GM23338 (cell line): ENCODE measurements at regions not wholly inside any gene's neighbourhood (a gene's known extent, or its start where the extent isn't known, plus 50 kb on each side); places are given as distances from the start of the nearest gene placed in this dataset.

Source experiments
- ATAC-seq: fragments of 200-7000 bp; cut with Tn5 transposase; 3 replicates; pipeline ENCODE4 v1.9.1; 2020
- DNase-seq: peaks from one replicate; pipeline ENCODE4 v3.0.0-alpha.2; 2015; ENCODE audit warnings: low spot score
- H2AFZ ChIP-seq: fragments of 200-600 bp; sonication (generic); 2 replicates; pipeline ENCODE4 v1.8.0; 2016; ENCODE audit warnings: antibody characterized with exemption, mild to moderate bottlenecking, moderate library complexity
- H3F3A ChIP-seq: fragments of 200-600 bp; sonication (generic); replicated peaks from 2 replicates; pipeline ENCODE4 v1.8.0; 2017; ENCODE audit warnings: antibody characterized with exemption, mixed run types, low read depth
- H3K27ac ChIP-seq: fragments of 200-600 bp; sonication (generic); 2 replicates; pipeline ENCODE4 v1.6.1; 2016; ENCODE audit warnings: low read depth
- H3K27me3 ChIP-seq: fragments of 200-600 bp; sonication (generic); 2 replicates; pipeline ENCODE4 v1.8.0; 2016; ENCODE audit warnings: mild to moderate bottlenecking, mixed run types, moderate library complexity; ENCODE audit not compliant: insufficient read depth
- H3K36me3 ChIP-seq: fragments of 200-600 bp; sonication (generic); 2 replicates; pipeline ENCODE4 v1.8.0; 2016; ENCODE audit warnings: mild to moderate bottlenecking; ENCODE audit not compliant: insufficient read depth
- H3K4me1 ChIP-seq: fragments of 200-600 bp; sonication (generic); 2 replicates; pipeline ENCODE4 v1.8.0; 2016; ENCODE audit warnings: mild to moderate bottlenecking, moderate library complexity; ENCODE audit not compliant: insufficient read depth
- H3K4me2 ChIP-seq: fragments of 200-600 bp; sonication (generic); 2 replicates; pipeline ENCODE4 v1.7.1; 2017; ENCODE audit warnings: mixed run types
- H3K4me3 ChIP-seq: fragments of 200-600 bp; sonication (generic); 2 replicates; pipeline ENCODE4 v1.6.1; 2016; ENCODE audit warnings: mixed run types
- H3K79me2 ChIP-seq: fragments of 200-600 bp; sonication (generic); replicated peaks from 2 replicates; pipeline ENCODE4 v1.8.0; 2017; ENCODE audit warnings: mild to moderate bottlenecking; ENCODE audit not compliant: insufficient read depth
- H3K9me2 ChIP-seq: fragments of 200-600 bp; sonication (generic); 2 replicates; pipeline ENCODE4 v1.8.0; 2017; ENCODE audit not compliant: insufficient read depth
- H4K20me1 ChIP-seq: fragments of 200-600 bp; sonication (generic); replicated peaks from 2 replicates; pipeline ENCODE4 v1.8.0; 2017; ENCODE audit warnings: mild to moderate bottlenecking; ENCODE audit not compliant: insufficient read depth
- H3K27ac Mint-ChIP-seq: 2 replicates; pipeline ENCODE4 v1.8.0; 2020; ENCODE audit warnings: inconsistent platforms, mild to moderate bottlenecking, moderate library complexity, mixed read lengths
- H3K27me3 Mint-ChIP-seq: 3 replicates; pipeline ENCODE4 v1.8.0; 2022; ENCODE audit warnings: low read depth, mild to moderate bottlenecking, moderate library complexity, mixed read lengths, inconsistent platforms; ENCODE audit not compliant: insufficient read depth, poor library complexity
- H3K36me3 Mint-ChIP-seq: 3 replicates; pipeline ENCODE4 v1.8.0; 2021; ENCODE audit warnings: low read depth, mild to moderate bottlenecking, inconsistent platforms, moderate library complexity, mixed read lengths
- H3K4me1 Mint-ChIP-seq: 3 replicates; pipeline ENCODE4 v1.8.0; 2020; ENCODE audit warnings: mild to moderate bottlenecking, inconsistent platforms, mixed read lengths
- H3K4me3 Mint-ChIP-seq: 3 replicates; pipeline ENCODE4 v1.8.0; 2021; ENCODE audit warnings: moderate library complexity, mild to moderate bottlenecking, inconsistent platforms, mixed read lengths
- H3K9me3 Mint-ChIP-seq: 3 replicates; pipeline ENCODE4 v1.8.0; 2020; ENCODE audit warnings: moderate library complexity, mild to moderate bottlenecking, inconsistent platforms, mixed read lengths
- CREB1 ChIP-seq: fragments of 250-450 bp; sonication (Bioruptor Pico); IDR thresholded peaks from 2 replicates; pipeline ENCODE4 v1.5.0; 2020; ENCODE audit warnings: low read depth, mild to moderate bottlenecking, moderate library complexity
- EZH2 ChIP-seq: fragments of 200-600 bp; sonication (generic); IDR thresholded peaks from one replicate; pipeline ENCODE4 v1.8.0; 2017; ENCODE audit warnings: antibody characterized with exemption, mild to moderate bottlenecking, low read depth; ENCODE audit not compliant: unreplicated experiment
- EZH2phosphoT487 ChIP-seq: fragments of 200-600 bp; sonication (generic); IDR thresholded peaks from one replicate; pipeline ENCODE4 v1.8.1; 2018; ENCODE audit warnings: antibody characterized with exemption; ENCODE audit not compliant: unreplicated experiment
- JUNB ChIP-seq: IDR thresholded peaks from one replicate; pipeline ENCODE4 v1.6.1; 2016; ENCODE audit warnings: antibody characterized with exemption; ENCODE audit not compliant: unreplicated experiment
- POLR2AphosphoS5 ChIP-seq: IDR thresholded peaks from 2 replicates; pipeline ENCODE4 v1.6.1; 2016; ENCODE audit warnings: antibody characterized with exemption, low read depth
- STAT1 ChIP-seq: IDR thresholded peaks from one replicate; pipeline ENCODE4 v1.6.1; 2016; ENCODE audit warnings: antibody characterized with exemption; ENCODE audit not compliant: unreplicated experiment
- ZNF114 ChIP-seq: fragments of 250-450 bp; sonication (Bioruptor Pico); IDR thresholded peaks from 2 replicates; pipeline ENCODE4 v1.5.0; 2020; ENCODE audit warnings: mild to moderate bottlenecking, moderate library complexity
- ZNF331 ChIP-seq: fragments of 250-450 bp; sonication (Bioruptor Pico); IDR thresholded peaks from 2 replicates; pipeline ENCODE4 v1.5.0; 2020; ENCODE audit warnings: low read depth, mild to moderate bottlenecking, moderate library complexity
- TF ChIP-seq, protein P1 (sequence below): IDR thresholded peaks from one replicate; pipeline ENCODE4 v1.6.1; 2018; ENCODE audit warnings: antibody characterized with exemption; ENCODE audit not compliant: unreplicated experiment

DNA sequence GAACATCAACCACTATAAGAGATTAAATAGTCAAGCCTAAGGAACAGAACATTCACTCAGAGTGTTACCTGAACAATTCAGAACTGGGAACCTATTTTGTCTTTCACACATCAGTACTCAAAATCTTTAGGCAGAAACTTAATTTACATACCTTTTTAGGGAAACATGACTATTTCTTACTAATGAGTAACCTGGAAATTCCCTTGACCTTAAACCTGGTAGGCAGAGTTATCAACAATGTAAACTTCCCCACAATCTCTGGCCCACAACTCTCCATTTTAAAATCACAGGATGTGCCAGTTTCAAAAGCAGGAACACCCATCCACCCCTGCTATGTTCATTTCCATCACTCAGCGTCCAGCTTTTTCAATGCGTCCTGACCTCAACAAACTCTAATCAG is 132.9 kb upstream of the ANKFN1 start:
- H3K27me3 Mint-ChIP-seq, result peaks cover 4% of the 10 kb centered on the region
- no peaks in the 10 kb centered on the region for H3K36me3 Mint-ChIP-seq
- Histone ChIP-seq H3K36me3 (no peaks in the 10 kb centered on the region), H4K20me1 (no peaks in the 10 kb centered on the region), H3F3A (no peaks in the 10 kb centered on the region), H3K4me3 (no peak overlapping the region), H3K4me1 (no peaks in the 10 kb centered on the region), H3K27me3 (no peaks in the 10 kb centered on the region), H3K4me2 (no peak overlapping the region), H3K9me2 (peaks cover 11% of the 10 kb centered on the region; the same call in 1 of the 2 replicates), H3K27ac (no peak overlapping the region), H3K79me2 (no peaks in the 10 kb centered on the region), H2AFZ (no peak overlapping the region)
- no peaks in the 10 kb centered on the region for H3K4me1 Mint-ChIP-seq
- no peak overlapping the region for H3K27ac Mint-ChIP-seq
- DNase-seq (no peak), ATAC-seq (no peak)
- no peak for TF ChIP-seq POLR2AphosphoS5
- TF ChIP-seq EZH2, result no peak
- TF ChIP-seq, protein P1, sequence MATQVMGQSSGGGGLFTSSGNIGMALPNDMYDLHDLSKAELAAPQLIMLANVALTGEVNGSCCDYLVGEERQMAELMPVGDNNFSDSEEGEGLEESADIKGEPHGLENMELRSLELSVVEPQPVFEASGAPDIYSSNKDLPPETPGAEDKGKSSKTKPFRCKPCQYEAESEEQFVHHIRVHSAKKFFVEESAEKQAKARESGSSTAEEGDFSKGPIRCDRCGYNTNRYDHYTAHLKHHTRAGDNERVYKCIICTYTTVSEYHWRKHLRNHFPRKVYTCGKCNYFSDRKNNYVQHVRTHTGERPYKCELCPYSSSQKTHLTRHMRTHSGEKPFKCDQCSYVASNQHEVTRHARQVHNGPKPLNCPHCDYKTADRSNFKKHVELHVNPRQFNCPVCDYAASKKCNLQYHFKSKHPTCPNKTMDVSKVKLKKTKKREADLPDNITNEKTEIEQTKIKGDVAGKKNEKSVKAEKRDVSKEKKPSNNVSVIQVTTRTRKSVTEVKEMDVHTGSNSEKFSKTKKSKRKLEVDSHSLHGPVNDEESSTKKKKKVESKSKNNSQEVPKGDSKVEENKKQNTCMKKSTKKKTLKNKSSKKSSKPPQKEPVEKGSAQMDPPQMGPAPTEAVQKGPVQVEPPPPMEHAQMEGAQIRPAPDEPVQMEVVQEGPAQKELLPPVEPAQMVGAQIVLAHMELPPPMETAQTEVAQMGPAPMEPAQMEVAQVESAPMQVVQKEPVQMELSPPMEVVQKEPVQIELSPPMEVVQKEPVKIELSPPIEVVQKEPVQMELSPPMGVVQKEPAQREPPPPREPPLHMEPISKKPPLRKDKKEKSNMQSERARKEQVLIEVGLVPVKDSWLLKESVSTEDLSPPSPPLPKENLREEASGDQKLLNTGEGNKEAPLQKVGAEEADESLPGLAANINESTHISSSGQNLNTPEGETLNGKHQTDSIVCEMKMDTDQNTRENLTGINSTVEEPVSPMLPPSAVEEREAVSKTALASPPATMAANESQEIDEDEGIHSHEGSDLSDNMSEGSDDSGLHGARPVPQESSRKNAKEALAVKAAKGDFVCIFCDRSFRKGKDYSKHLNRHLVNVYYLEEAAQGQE, result no peak
- no peak for TF ChIP-seq EZH2phosphoT487
- TF ChIP-seq CREB1 (CRISPR knock-in tag), result no peak
- TF ChIP-seq ZNF331, result no peak
- no peak for TF ChIP-seq ZNF114 (CRISPR knock-in tag)
- no peak for TF ChIP-seq STAT1
- TF ChIP-seq JUNB, result no peak
- H3K4me3 Mint-ChIP-seq, result no peak overlapping the region
- H3K9me3 Mint-ChIP-seq, result no peaks in the 10 kb centered on the region

DNA sequence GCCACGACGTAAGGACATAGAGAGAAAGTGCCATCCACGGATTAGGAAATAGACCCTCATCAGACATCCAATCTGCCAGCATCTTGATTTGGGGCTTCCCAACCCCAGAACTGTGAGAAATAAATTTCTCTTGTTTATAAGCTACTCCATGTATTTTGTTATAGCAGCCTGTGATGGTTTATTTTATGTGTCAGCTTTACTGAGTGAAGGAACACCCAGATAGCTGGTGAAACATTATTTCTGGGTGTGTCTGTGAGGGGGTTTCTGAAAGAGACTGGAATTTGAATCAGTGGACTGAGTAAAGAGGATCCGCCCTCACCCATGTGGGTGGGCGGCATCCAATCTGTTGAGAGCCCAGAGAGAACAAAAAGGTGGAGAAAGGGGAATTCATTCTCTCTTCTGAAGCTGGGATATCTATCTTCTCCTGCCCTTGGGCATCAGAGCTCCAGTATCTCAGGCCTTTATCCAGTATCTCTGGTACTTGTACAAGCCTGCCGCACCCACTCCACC is 131.5 kb upstream of the ANKFN1 start:
- DNase-seq (no peak), ATAC-seq (no peak)
- H3K27ac ChIP-seq, result no peak overlapping the region
- Mint-ChIP-seq H3K4me1 (no peaks in the 10 kb centered on the region), H3K27ac (no peak overlapping the region), H3K36me3 (no peaks in the 10 kb centered on the region), H3K4me3 (no peak overlapping the region), H3K27me3 (peaks cover 4% of the 10 kb centered on the region), H3K9me3 (no peaks in the 10 kb centered on the region)
- no peaks in the 10 kb centered on the region for H3K79me2 ChIP-seq
- H3K27me3 ChIP-seq, result no peaks in the 10 kb centered on the region
- no peaks in the 10 kb centered on the region for H3K4me1 ChIP-seq
- H4K20me1 ChIP-seq, result no peaks in the 10 kb centered on the region
- H2AFZ ChIP-seq, result no peak overlapping the region
- H3K4me3 ChIP-seq, result no peak overlapping the region
- H3K36me3 ChIP-seq, result no peaks in the 10 kb centered on the region
- H3K9me2 ChIP-seq, result peaks cover 11% of the 10 kb centered on the region; the same call in 1 of the 2 replicates
- H3K4me2 ChIP-seq, result no peak overlapping the region
- H3F3A ChIP-seq, result no peaks in the 10 kb centered on the region
- TF ChIP-seq, protein P1, result no peak
- TF ChIP-seq POLR2AphosphoS5, result no peak
- no peak for TF ChIP-seq ZNF331
- TF ChIP-seq STAT1, result no peak
